Right atrium auricular region (tissue), 2 donors: ENCODE measurements at regions not wholly inside any gene's neighbourhood (a gene's known extent, or its start where the extent isn't known, plus 50 kb on each side); places are given as distances from the start of the nearest gene placed in this dataset.
A peak's percentile ranks its signal among the peaks of the same experiment; 100 is the strongest.

Experiments
- DNase-seq: peaks from one replicate; pipeline ENCODE4 v3.0.0-alpha.2; 2019; ENCODE audit warnings: low spot score
- H3K27ac ChIP-seq, 2 donors: fragments of 200-600 bp; sonication (generic); 1 replicate in 1 of 2; 2 replicates in 1 of 2; pipeline ENCODE4 v1.5.1; 2016 to 2019
- H3K27me3 ChIP-seq, 2 donors: fragments of 200-600 bp; sonication (generic); one replicate each; pipeline versions ENCODE4 v1.5.1 to v1.6.0; 2017 to 2019
- H3K36me3 ChIP-seq: fragments of 200-600 bp; sonication (generic); one replicate; pipeline ENCODE4 v1.5.1; 2016
- H3K4me1 ChIP-seq, 2 donors: fragments of 200-600 bp; sonication (generic); one replicate each; pipeline versions ENCODE4 v1.5.1 to v1.6.0; 2017 to 2019
- H3K4me3 ChIP-seq, 2 donors: fragments of 200-600 bp; sonication (generic); 1 replicate in 1 of 2; 2 replicates in 1 of 2; pipeline ENCODE4 v1.5.1; 2017 to 2019; ENCODE audit warnings: mild to moderate bottlenecking in 1 of 2, moderate library complexity in 1 of 2
- H3K9me3 ChIP-seq, 2 donors: fragments of 200-600 bp; sonication (generic); one replicate each; pipeline ENCODE4 v1.5.1; 2019
- CTCF ChIP-seq, 2 donors: fragments of 200-600 bp; sonication (generic); IDR thresholded peaks; one replicate each; pipeline ENCODE4 v1.5.1; 2019; ENCODE audit warnings: antibody characterized with exemption in 2 of 2

GRCh38 chr7:66413379-66414114 is 208.4 kb downstream of the TPST1 start:
- Histone ChIP-seq H3K27me3 (no peaks in the 10 kb centered on the region), H3K4me1 (peaks cover 0 to 10% of the 10 kb centered on the region in 2 donors), H3K9me3 (no peaks in the 10 kb centered on the region), H3K4me3 (peak overlapping the region; percentile 42 to 48), H3K27ac (peak overlapping the region in 1 of 2 donors; percentile 2), H3K36me3 (no peaks in the 10 kb centered on the region)
- TF ChIP-seq CTCF (IDR thresholded peaks at IDR 0.05), result peak in 1 of 2 donors; percentile 64
- peak; percentile 75 for DNase-seq

GRCh38 chr7:66415659-66416265 is 210.6 kb downstream of the TPST1 start:
- Histone ChIP-seq H3K9me3 (no peaks in the 10 kb centered on the region), H3K27ac (no peak overlapping the region), H3K4me1 (peaks cover 0 to 10% of the 10 kb centered on the region in 2 donors), H3K36me3 (no peaks in the 10 kb centered on the region), H3K27me3 (no peaks in the 10 kb centered on the region), H3K4me3 (no peak overlapping the region)
- TF ChIP-seq CTCF (IDR thresholded peaks at IDR 0.05), result no peak
- DNase-seq, result no peak

GRCh38 chr7:66418537-66418936 is 210.1 kb upstream of the KCTD7 start:
- Histone ChIP-seq H3K27me3 (no peaks in the 10 kb centered on the region), H3K27ac (no peak overlapping the region), H3K4me3 (no peak overlapping the region), H3K9me3 (no peaks in the 10 kb centered on the region), H3K4me1 (peaks cover 0 to 6% of the 10 kb centered on the region in 2 donors), H3K36me3 (no peaks in the 10 kb centered on the region)
- no peak for DNase-seq
- TF ChIP-seq CTCF (IDR thresholded peaks at IDR 0.05), result no peak

GRCh38 chr7:66419210-66419609 is 209.5 kb upstream of the KCTD7 start:
- Histone ChIP-seq H3K27me3 (no peaks in the 10 kb centered on the region), H3K9me3 (no peaks in the 10 kb centered on the region), H3K4me1 (no peaks in the 10 kb centered on the region), H3K4me3 (no peak overlapping the region), H3K36me3 (no peaks in the 10 kb centered on the region), H3K27ac (no peak overlapping the region)
- DNase-seq, result no peak
- TF ChIP-seq CTCF (IDR thresholded peaks at IDR 0.05), result no peak

- Histone ChIP-seq H3K36me3 (no peaks in the 10 kb centered on the region), H3K27me3 (no peaks in the 10 kb centered on the region), H3K4me3 (no peak overlapping the region), H3K9me3 (no peaks in the 10 kb centered on the region), H3K27ac (no peak overlapping the region), H3K4me1 (no peaks in the 10 kb centered on the region)
- DNase-seq, result no peak
- no peak for TF ChIP-seq CTCF (IDR thresholded peaks at IDR 0.05)
Observed at GRCh38 chr7:66421830-66422475, 206.7 kb upstream of the KCTD7 start.
